Gastrocnemius medialis (tissue), 4 donors: ENCODE measurements at regions not wholly inside any gene's neighbourhood (a gene's known extent, or its start where the extent isn't known, plus 50 kb on each side); places are given as distances from the start of the nearest gene placed in this dataset.

Experiments
- POLR2A ChIP-seq, 2 donors: fragments of 450-650 bp; IDR thresholded peaks; one replicate each; pipeline ENCODE4 v1.6.1; 2017; ENCODE audit warnings: antibody characterized with exemption in 2 of 2, mild to moderate bottlenecking in 2 of 2, moderate library complexity in 2 of 2
- TF ChIP-seq, protein P1 (sequence below), 5 experiments: fragments of 450-650 bp in 3 of 5; fragments of 200-600 bp in 2 of 5; sonication (generic) in 2 of 5; IDR thresholded peaks in 4 of 5; conservative IDR thresholded peaks in 1 of 5; 1 replicate in 4 of 5; 2 replicates in 1 of 5; pipeline ENCODE4 v1.5.1; 2016 to 2019; ENCODE audit warnings: antibody characterized with exemption in 5 of 5, mild to moderate bottlenecking in 3 of 5, moderate library complexity in 3 of 5

- TF ChIP-seq, protein P1, sequence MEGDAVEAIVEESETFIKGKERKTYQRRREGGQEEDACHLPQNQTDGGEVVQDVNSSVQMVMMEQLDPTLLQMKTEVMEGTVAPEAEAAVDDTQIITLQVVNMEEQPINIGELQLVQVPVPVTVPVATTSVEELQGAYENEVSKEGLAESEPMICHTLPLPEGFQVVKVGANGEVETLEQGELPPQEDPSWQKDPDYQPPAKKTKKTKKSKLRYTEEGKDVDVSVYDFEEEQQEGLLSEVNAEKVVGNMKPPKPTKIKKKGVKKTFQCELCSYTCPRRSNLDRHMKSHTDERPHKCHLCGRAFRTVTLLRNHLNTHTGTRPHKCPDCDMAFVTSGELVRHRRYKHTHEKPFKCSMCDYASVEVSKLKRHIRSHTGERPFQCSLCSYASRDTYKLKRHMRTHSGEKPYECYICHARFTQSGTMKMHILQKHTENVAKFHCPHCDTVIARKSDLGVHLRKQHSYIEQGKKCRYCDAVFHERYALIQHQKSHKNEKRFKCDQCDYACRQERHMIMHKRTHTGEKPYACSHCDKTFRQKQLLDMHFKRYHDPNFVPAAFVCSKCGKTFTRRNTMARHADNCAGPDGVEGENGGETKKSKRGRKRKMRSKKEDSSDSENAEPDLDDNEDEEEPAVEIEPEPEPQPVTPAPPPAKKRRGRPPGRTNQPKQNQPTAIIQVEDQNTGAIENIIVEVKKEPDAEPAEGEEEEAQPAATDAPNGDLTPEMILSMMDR (IDR thresholded peaks at IDR 0.05 in 4 of 5, conservative IDR thresholded peaks at IDR 0.05 in 1 of 5) = no peak
- TF ChIP-seq POLR2A (IDR thresholded peaks at IDR 0.05) = no peak
Observed at GRCh38 chr3:25071846-25072245, 356.2 kb upstream of the RARB start.
